ENCODE measurements at regions not wholly inside any gene's neighbourhood (a gene's known extent, or its start where the extent isn't known, plus 50 kb on each side); places are given as distances from the start of the nearest gene placed in this dataset.

DNA sequence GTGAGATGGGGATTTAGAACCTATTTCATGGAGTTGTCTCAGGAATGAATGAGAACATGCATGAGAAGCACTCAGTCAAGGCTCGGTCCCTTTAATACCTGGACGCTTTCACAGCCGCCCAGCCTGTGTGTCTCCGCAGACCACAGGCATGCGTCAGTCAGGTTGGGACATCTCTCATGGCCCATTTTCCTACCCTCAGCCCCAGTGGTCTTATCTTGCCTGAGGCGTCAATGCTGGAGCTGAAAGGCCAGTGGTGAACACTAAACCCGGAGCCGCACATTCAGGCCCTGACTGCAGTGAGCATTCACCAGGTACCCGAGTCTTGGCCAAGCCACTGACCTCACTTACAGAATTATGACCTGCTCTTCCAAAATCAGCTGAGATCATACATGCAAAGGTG, 263.2 kb upstream of the RAB4A start:
- TF ChIP-seq, protein P1, sequence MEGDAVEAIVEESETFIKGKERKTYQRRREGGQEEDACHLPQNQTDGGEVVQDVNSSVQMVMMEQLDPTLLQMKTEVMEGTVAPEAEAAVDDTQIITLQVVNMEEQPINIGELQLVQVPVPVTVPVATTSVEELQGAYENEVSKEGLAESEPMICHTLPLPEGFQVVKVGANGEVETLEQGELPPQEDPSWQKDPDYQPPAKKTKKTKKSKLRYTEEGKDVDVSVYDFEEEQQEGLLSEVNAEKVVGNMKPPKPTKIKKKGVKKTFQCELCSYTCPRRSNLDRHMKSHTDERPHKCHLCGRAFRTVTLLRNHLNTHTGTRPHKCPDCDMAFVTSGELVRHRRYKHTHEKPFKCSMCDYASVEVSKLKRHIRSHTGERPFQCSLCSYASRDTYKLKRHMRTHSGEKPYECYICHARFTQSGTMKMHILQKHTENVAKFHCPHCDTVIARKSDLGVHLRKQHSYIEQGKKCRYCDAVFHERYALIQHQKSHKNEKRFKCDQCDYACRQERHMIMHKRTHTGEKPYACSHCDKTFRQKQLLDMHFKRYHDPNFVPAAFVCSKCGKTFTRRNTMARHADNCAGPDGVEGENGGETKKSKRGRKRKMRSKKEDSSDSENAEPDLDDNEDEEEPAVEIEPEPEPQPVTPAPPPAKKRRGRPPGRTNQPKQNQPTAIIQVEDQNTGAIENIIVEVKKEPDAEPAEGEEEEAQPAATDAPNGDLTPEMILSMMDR (IDR thresholded peaks at IDR 0.05) = no peak
- TF ChIP-seq TCF7L2 (IDR thresholded peaks at IDR 0.05; ENCODE audit: low read depth, low read length) = no peak

All from Panc1 (cell line).